Heart right ventricle (tissue), 16 donors: ENCODE measurements at regions not wholly inside any gene's neighbourhood (a gene's known extent, or its start where the extent isn't known, plus 50 kb on each side); places are given as distances from the start of the nearest gene placed in this dataset.

Experiments
- ATAC-seq, 8 donors: fragments of 200-7000 bp; cut with Tn5 transposase; one replicate each; pipeline ENCODE4 v1.9.1; 2020; ENCODE audit warnings: mild to moderate bottlenecking in 8 of 8, moderate library complexity in 8 of 8, moderate number of reproducible peaks in 1 of 8
- DNase-seq, 2 donors: peaks; one replicate each; pipeline ENCODE4 v3.0.0-alpha.2; 2020
- H3K27ac ChIP-seq, 10 donors: fragments of 200-600 bp; sonication (generic) in 2 of 10; one replicate each; pipeline versions ENCODE4 v1.5.0 to v1.8.0; 2020 to 2022; ENCODE audit warnings: mild to moderate bottlenecking in 3 of 10
- H3K27me3 ChIP-seq, 7 donors: fragments of 200-600 bp; one replicate each; pipeline ENCODE4 v1.8.0; 2021 to 2022; ENCODE audit warnings: mild to moderate bottlenecking in 2 of 7
- H3K36me3 ChIP-seq, 9 donors: fragments of 200-600 bp; sonication (generic) in 1 of 9; one replicate each; pipeline versions ENCODE4 v1.5.0 to v1.8.0; 2020 to 2022; ENCODE audit warnings: mild to moderate bottlenecking in 2 of 9
- H3K4me1 ChIP-seq, 9 donors: fragments of 200-600 bp; sonication (generic) in 1 of 9; one replicate each; pipeline versions ENCODE4 v1.5.0 to v1.8.0; 2020 to 2022; ENCODE audit warnings: mild to moderate bottlenecking in 4 of 9
- H3K4me3 ChIP-seq, 10 donors: fragments of 200-600 bp; sonication (generic) in 2 of 10; one replicate each; pipeline versions ENCODE4 v1.5.0 to v1.8.0; 2020 to 2022; ENCODE audit warnings: mild to moderate bottlenecking in 7 of 10, moderate library complexity in 2 of 10
- H3K9me3 ChIP-seq, 11 donors: fragments of 200-600 bp in 10 of 11; sonication (generic) in 2 of 11; one replicate each; pipeline versions ENCODE4 v1.5.0 to v1.8.0; 2013 to 2022; ENCODE audit warnings: mild to moderate bottlenecking in 2 of 11, control low read depth in 1 of 11, moderate library complexity in 1 of 11
- WGBS, 2 donors: extraction: QIAGEN DNeasy Blood & Tissue Kit; methylation state at CpG; one replicate each; pipeline ENCODE4 v1.1.7; 2013; ENCODE audit warnings: inconsistent platforms in 1 of 2; 5-methylcytosine and 5-hydroxymethylcytosine counted together
- intact Hi-C, 10 donors: fragments of 100-400 bp; cut with DNase I; formaldehyde crosslinking; loops; one replicate each; pipeline versions ENCODE4 v1.11.1 to v1.14.2; 2022
- TF ChIP-seq, protein P1 (sequence below), 9 donors: fragments of 200-600 bp; sonication (generic) in 2 of 9; IDR thresholded peaks; one replicate each; pipeline versions ENCODE4 v1.5.0 to v1.8.0; 2021 to 2022; ENCODE audit warnings: antibody characterized with exemption in 9 of 9, mild to moderate bottlenecking in 5 of 9, moderate library complexity in 1 of 9
- donor health status: Arrhythmogenic right ventricular cardiomyopathy.
- donor health status: ischemic (EF 13 %, LVEDD 7.1; RV severe dilation, severe dysfunction).
- donor health status: healthy with polysubstance abuse.
- donor health status: DM: no; HTN: yes; CAD: no.
- donor health status: DM: no; HTN: no; CAD: no.
- donor health status: ischemic (EF 25% LVEDD 6.9; RV normal size, moderate dysfunction).
- donor health status: ischemic (EF 25% LVEDD 5.7; RV mildly dilated, moderate dysfunction).
- donor health status: healthy.
- donor health status: DM: yes; HTN: yes; CAD: no.
- donor health status: Ischemic cardiomyopathy.
- donor health status: ischemic (EF 35%, LVEDD 5.7; RV mildly dilated, moderate dysfunction).
- donor health status: nonischemic (EF 11% LVEDD 7.7; RV severe dilation, severe dysfunction).
- donor health status: DM: yes; HTN: yes; CAD: no.
- donor health status: PGD.
- donor health status: ischemic (EF 29% LVEDD 5.4; RV normal size, mild dysfunction).
- donor health status: nonischemic (EF 23%, LVEDD 6.1; RV moderate dilation, normal function).

DNA sequence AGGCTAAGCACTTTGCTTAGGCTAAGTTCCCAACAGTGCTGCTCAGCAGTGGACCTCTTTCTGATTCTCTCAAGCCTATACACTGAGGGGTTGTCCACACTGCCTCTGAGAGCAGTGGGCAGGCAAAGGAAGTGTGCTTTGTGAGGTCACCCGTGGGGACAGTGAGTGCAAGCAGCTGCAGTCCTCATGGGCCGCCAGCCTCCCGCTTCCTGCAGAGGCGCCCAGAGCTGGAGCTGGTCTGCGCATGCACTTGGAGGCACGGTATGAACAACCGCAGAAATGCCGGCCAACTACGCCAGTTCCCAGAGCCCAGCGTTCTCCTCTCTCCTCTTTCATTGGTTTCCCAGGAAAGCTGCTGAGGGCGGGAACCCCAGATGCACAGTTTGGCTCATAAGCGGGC lies 149.5 kb upstream of the DLX2 start:
- H3K9me3 ChIP-seq = no peaks in the 10 kb centered on the region
- no peaks in the 10 kb centered on the region for H3K27me3 ChIP-seq
- peak overlapping the region in 3 of 10 donors; percentile 17 to 21 (median 19) for H3K4me3 ChIP-seq
- intact Hi-C loops = loop anchor here in 1 of 10 donors (5.0 kb wide), 1 partner anchor 105 kb away; no protein-coding TSS in a partner anchor
- TF ChIP-seq, protein P1, sequence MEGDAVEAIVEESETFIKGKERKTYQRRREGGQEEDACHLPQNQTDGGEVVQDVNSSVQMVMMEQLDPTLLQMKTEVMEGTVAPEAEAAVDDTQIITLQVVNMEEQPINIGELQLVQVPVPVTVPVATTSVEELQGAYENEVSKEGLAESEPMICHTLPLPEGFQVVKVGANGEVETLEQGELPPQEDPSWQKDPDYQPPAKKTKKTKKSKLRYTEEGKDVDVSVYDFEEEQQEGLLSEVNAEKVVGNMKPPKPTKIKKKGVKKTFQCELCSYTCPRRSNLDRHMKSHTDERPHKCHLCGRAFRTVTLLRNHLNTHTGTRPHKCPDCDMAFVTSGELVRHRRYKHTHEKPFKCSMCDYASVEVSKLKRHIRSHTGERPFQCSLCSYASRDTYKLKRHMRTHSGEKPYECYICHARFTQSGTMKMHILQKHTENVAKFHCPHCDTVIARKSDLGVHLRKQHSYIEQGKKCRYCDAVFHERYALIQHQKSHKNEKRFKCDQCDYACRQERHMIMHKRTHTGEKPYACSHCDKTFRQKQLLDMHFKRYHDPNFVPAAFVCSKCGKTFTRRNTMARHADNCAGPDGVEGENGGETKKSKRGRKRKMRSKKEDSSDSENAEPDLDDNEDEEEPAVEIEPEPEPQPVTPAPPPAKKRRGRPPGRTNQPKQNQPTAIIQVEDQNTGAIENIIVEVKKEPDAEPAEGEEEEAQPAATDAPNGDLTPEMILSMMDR (IDR thresholded peaks at IDR 0.05) = no peak
- DNase-seq (peak; percentile 65 to 68), ATAC-seq (peak; percentile 70 to 96 (median 92))
- peak overlapping the region; percentile 60 to 82 (median 76) for H3K27ac ChIP-seq
- no peaks in the 10 kb centered on the region for H3K36me3 ChIP-seq
- peaks cover 0 to 44% (median 21%) of the 10 kb centered on the region in 9 donors for H3K4me1 ChIP-seq
- 61 to 71% methylated on average over 12 of the region's 12 CpGs for WGBS, 2 donors

DNA sequence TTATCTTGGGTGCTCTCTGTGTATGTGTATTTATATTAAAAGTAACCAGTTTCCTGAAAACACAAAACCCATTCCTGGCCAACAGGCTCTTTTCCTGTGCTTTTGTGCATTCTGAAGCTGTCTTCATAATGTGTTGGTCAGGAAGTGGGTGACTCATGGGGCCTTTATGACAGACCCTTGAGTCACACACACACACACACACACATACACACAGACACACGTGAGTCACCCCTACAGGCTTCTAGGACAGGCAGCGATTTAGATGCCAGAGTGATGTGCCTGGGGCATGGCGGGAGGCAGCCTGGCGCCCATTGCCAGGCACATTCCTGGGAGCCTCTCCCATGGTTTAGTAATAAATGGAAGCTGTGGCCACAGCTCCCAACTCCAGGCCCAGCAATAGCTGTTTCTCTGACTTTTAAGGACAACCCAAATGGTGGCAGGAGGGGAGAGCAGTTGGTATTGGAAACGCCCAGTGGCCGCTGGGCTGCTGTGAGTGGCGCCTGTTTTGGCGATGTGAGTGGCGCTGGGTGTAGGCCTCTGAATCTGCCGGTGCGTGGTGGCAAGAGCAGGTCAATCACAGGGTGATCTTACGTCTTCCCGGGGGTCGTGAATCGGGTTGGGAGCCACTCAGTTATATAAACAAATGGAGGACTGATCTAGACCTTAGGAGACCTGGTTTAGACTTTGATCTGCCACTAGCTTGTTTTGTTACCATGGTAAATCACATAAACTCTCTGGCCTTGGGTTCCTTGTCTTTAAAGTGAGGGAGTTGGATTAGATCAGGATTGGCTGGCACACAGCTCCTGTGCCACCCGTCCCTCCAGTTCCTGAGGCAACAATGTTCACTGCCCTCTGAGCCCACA lies 150.7 kb upstream of the DLX2 start:
- TF ChIP-seq, protein P1 (IDR thresholded peaks at IDR 0.05) = no peak
- H3K36me3 ChIP-seq = no peaks in the 10 kb centered on the region
- peaks cover 0 to 44% (median 21%) of the 10 kb centered on the region in 9 donors for H3K4me1 ChIP-seq
- intact Hi-C loops = loop anchor here in 1 of 10 donors (5.0 kb wide), 1 partner anchor 104 kb away; no protein-coding TSS in a partner anchor
- peak in 1 of 2 donors; percentile 63 for DNase-seq
- H3K27ac ChIP-seq = peak overlapping the region; percentile 34 to 82 (median 76)
- 71 to 78% methylated on average over 16 of the region's 16 CpGs for WGBS, 2 donors
- H3K4me3 ChIP-seq = no peak overlapping the region
- peak; percentile 67 to 90 (median 84) for ATAC-seq
- H3K9me3 ChIP-seq = no peaks in the 10 kb centered on the region
- H3K27me3 ChIP-seq = no peaks in the 10 kb centered on the region

DNA sequence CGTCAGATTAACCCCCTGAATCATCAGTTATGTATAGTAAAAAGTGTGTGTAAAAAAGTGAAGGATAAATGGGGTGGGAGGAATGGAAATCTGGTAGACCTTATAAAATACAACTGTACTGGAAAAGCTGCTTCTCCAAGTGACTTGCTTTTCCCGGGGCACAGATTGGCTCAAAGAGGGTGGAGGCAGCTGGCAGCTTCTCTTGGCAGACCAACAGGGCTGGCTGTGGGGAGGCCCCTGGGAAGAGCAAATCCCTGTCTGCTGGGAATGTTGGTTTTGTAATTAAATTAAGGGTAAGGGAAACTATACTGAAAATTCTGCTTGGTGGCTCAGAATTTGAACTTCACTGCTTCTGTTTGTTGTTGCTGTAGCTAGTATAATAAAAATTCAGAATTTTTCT lies 154.2 kb upstream of the DLX2 start:
- Histone ChIP-seq H3K4me3 (no peak overlapping the region), H3K4me1 (peaks cover 0 to 18% (median 10%) of the 10 kb centered on the region in 9 donors), H3K36me3 (no peaks in the 10 kb centered on the region), H3K9me3 (no peaks in the 10 kb centered on the region), H3K27me3 (no peaks in the 10 kb centered on the region), H3K27ac (no peak overlapping the region)
- WGBS, 2 donors = 66 to 69% methylated on average over 2 of the region's 2 CpGs
- ATAC-seq = no peak
- no peak for DNase-seq
- intact Hi-C loops = no loop called here
- TF ChIP-seq, protein P1 (IDR thresholded peaks at IDR 0.05) = no peak

- TF ChIP-seq, protein P1 (IDR thresholded peaks at IDR 0.05) = no peak
- H3K27me3 ChIP-seq = no peaks in the 10 kb centered on the region
- H3K9me3 ChIP-seq = peaks cover 0 to under 1% (median 0%) of the 10 kb centered on the region in 11 donors
- intact Hi-C loops = no loop called here
- no peaks in the 10 kb centered on the region for H3K4me1 ChIP-seq
- no peaks in the 10 kb centered on the region for H3K36me3 ChIP-seq
- no peak overlapping the region for H3K4me3 ChIP-seq
- 84 to 87% methylated on average over 4 of the region's 4 CpGs for WGBS, 2 donors
- no peak for ATAC-seq
- DNase-seq = no peak
- H3K27ac ChIP-seq = no peak overlapping the region
Observed at GRCh38 chr2:172259827-172260226, 157.1 kb upstream of the DLX2 start.
